CD14-positive monocyte (primary cell): ENCODE measurements at regions not wholly inside any gene's neighbourhood (a gene's known extent, or its start where the extent isn't known, plus 50 kb on each side); places are given as distances from the start of the nearest gene placed in this dataset.

Experiments
- DNase-seq, 3 donors: peaks; one replicate each; pipeline ENCODE4 v3.0.0-alpha.2; 2011 to 2022
- H2AFZ ChIP-seq: 2 replicates; pipeline ENCODE4 v1.6.0; 2012; ENCODE audit warnings: mild to moderate bottlenecking, low read depth, low read length, inconsistent platforms; ENCODE audit not compliant: insufficient read depth, poor library complexity, severe bottlenecking
- H3K27ac ChIP-seq, 2 donors: 1 replicate in 1 of 2; 2 replicates in 1 of 2; pipeline ENCODE4 v1.5.1; 2012 to 2013; ENCODE audit warnings: low read length in 2 of 2, control low read depth in 1 of 2, inconsistent platforms in 1 of 2, low read depth in 1 of 2, mild to moderate bottlenecking in 1 of 2
- H3K27me3 ChIP-seq, 2 donors: one replicate each; pipeline versions ENCODE4 v1.6.0 to v1.6.1; 2011 to 2013; ENCODE audit warnings: low read length in 2 of 2; ENCODE audit not compliant: control insufficient read depth in 2 of 2, insufficient read depth in 2 of 2
- H3K36me3 ChIP-seq, 2 donors: replicated peaks in 1 of 2; 1 replicate in 1 of 2; 2 replicates in 1 of 2; pipeline versions ENCODE4 v1.5.1 to v1.6.1; 2012 to 2013; ENCODE audit warnings: low read length in 2 of 2, control low read depth in 1 of 2, inconsistent platforms in 1 of 2, mild to moderate bottlenecking in 1 of 2; ENCODE audit not compliant: insufficient read depth in 2 of 2, control insufficient read depth in 1 of 2
- H3K4me1 ChIP-seq, 2 donors: 1 replicate in 1 of 2; 2 replicates in 1 of 2; pipeline versions ENCODE4 v1.5.1 to v1.6.1; 2012 to 2013; ENCODE audit warnings: low read length in 2 of 2, control low read depth in 1 of 2, inconsistent platforms in 1 of 2, mild to moderate bottlenecking in 1 of 2, moderate library complexity in 1 of 2; ENCODE audit not compliant: insufficient read depth in 2 of 2, control insufficient read depth in 1 of 2
- H3K4me2 ChIP-seq: replicated peaks from 2 replicates; pipeline ENCODE3; 2012; ENCODE audit warnings: low read length, moderate library complexity, mild to moderate bottlenecking; ENCODE audit not compliant: poor library complexity, severe bottlenecking; ENCODE audit errors: extremely low read depth
- H3K4me3 ChIP-seq, 3 experiments: fragments of 200-600 bp in 1 of 3; sonication (generic) in 1 of 3; replicated peaks in 1 of 3; 1 replicate in 2 of 3; 2 replicates in 1 of 3; pipeline ENCODE4 v1.5.1; 2011 to 2013; ENCODE audit warnings: low read length in 3 of 3, mild to moderate bottlenecking in 3 of 3, control low read depth in 2 of 3, low read depth in 2 of 3, inconsistent platforms in 1 of 3, moderate library complexity in 1 of 3
- H3K79me2 ChIP-seq: 2 replicates; pipeline ENCODE4 v1.6.0; 2012; ENCODE audit warnings: mild to moderate bottlenecking, control low read depth, inconsistent platforms, low read length, moderate library complexity; ENCODE audit not compliant: insufficient read depth
- H3K9ac ChIP-seq: 2 replicates; pipeline ENCODE4 v1.6.0; 2017; ENCODE audit warnings: low read length, mild to moderate bottlenecking; ENCODE audit not compliant: insufficient read depth, poor library complexity, severe bottlenecking
- H3K9me3 ChIP-seq, 2 donors: replicated peaks in 1 of 2; 1 replicate in 1 of 2; 2 replicates in 1 of 2; pipeline versions ENCODE4 v1.5.1 to v1.6.1; 2012 to 2013; ENCODE audit warnings: low read length in 2 of 2, control low read depth in 1 of 2; ENCODE audit not compliant: control insufficient read depth in 1 of 2, insufficient read depth in 1 of 2
- H4K20me1 ChIP-seq: 2 replicates; pipeline ENCODE4 v1.6.0; 2012; ENCODE audit warnings: mild to moderate bottlenecking, low read length, control low read depth, moderate library complexity; ENCODE audit not compliant: insufficient read depth
- H3K27ac Mint-ChIP-seq, 7 donors: one replicate each; pipeline ENCODE4 v1.8.0; 2020; ENCODE audit warnings: mild to moderate bottlenecking in 7 of 7, mixed read lengths in 7 of 7, moderate library complexity in 6 of 7, inconsistent platforms in 2 of 7
- H3K27me3 Mint-ChIP-seq, 3 donors: one replicate each; pipeline ENCODE4 v1.8.0; 2021 to 2022; ENCODE audit warnings: low read depth in 3 of 3, mild to moderate bottlenecking in 3 of 3, mixed read lengths in 3 of 3, moderate library complexity in 3 of 3, inconsistent platforms in 1 of 3
- H3K36me3 Mint-ChIP-seq, 2 donors: one replicate each; pipeline ENCODE4 v1.8.0; 2020; ENCODE audit warnings: mixed read lengths in 2 of 2, inconsistent platforms in 1 of 2, mild to moderate bottlenecking in 1 of 2
- H3K4me1 Mint-ChIP-seq: one replicate; pipeline ENCODE4 v1.8.0; 2020; ENCODE audit warnings: mild to moderate bottlenecking, mixed read lengths
- H3K4me3 Mint-ChIP-seq, 2 donors: one replicate each; pipeline ENCODE4 v1.8.0; 2020; ENCODE audit warnings: mild to moderate bottlenecking in 2 of 2, mixed read lengths in 2 of 2, moderate library complexity in 1 of 2
- H3K9me3 Mint-ChIP-seq, 7 donors: one replicate each; pipeline ENCODE4 v1.8.0; 2020 to 2022; ENCODE audit warnings: mixed read lengths in 7 of 7, mild to moderate bottlenecking in 6 of 7, moderate library complexity in 6 of 7, inconsistent platforms in 2 of 7
- CTCF ChIP-seq: fragments of 200-600 bp; IDR thresholded peaks from one replicate; pipeline ENCODE4 v1.8.0; 2022; ENCODE audit warnings: antibody characterized with exemption, mild to moderate bottlenecking
- WGBS: methylation state at CpG from one replicate; pipeline ENCODE4 v1.1.5; 2013; ENCODE audit warnings: missing lambda C conversion rate; ENCODE audit not compliant: insufficient coverage; 5-methylcytosine and 5-hydroxymethylcytosine counted together
- intact Hi-C, 2 donors: fragments of 100-400 bp; cut with micrococcal nuclease; formaldehyde crosslinking; loops; one replicate each; pipeline versions ENCODE4 v1.15.0 to v1.15.1; 2023

- peaks cover 0 to 3% (median 0%) of the 10 kb centered on the region in 3 donors for H3K27me3 Mint-ChIP-seq
- intact Hi-C loops: no loop called here
Observed at GRCh38 chr5:23027331-23027730, 174.2 kb upstream of the CDH12 start.

GRCh38 chr5:23026252-23027170 lies 173.4 kb upstream of the CDH12 start:
- Histone ChIP-seq H3K27me3 (no peaks in the 10 kb centered on the region), H3K9ac (no peak overlapping the region), H3K9me3 (no peaks in the 10 kb centered on the region), H3K4me2 (no peak overlapping the region), H2AFZ (no peak overlapping the region), H3K36me3 (no peaks in the 10 kb centered on the region), H3K27ac (no peak overlapping the region), H4K20me1 (no peaks in the 10 kb centered on the region), H3K4me1 (no peaks in the 10 kb centered on the region), H3K4me3 (no peak overlapping the region), H3K79me2 (no peaks in the 10 kb centered on the region)
- H3K36me3 Mint-ChIP-seq: no peaks in the 10 kb centered on the region
- intact Hi-C loops: no loop called here
- WGBS: 100% methylated on average over 2 of the region's 5 CpGs
- no peak for TF ChIP-seq CTCF
- no peak for DNase-seq
- H3K9me3 Mint-ChIP-seq: peaks cover 0 to 10% (median 0%) of the 10 kb centered on the region in 7 donors
- H3K27ac Mint-ChIP-seq: no peak overlapping the region
- H3K4me3 Mint-ChIP-seq: no peak overlapping the region
- H3K4me1 Mint-ChIP-seq: no peaks in the 10 kb centered on the region
- H3K27me3 Mint-ChIP-seq: peaks cover 0 to 3% (median 0%) of the 10 kb centered on the region in 3 donors

More at GRCh38 chr5:23027331-23027730, 174.2 kb upstream of the CDH12 start:
- Histone ChIP-seq H3K4me2 (no peak overlapping the region), H3K79me2 (no peaks in the 10 kb centered on the region), H3K36me3 (no peaks in the 10 kb centered on the region), H4K20me1 (no peaks in the 10 kb centered on the region), H2AFZ (no peak overlapping the region), H3K4me3 (no peak overlapping the region), H3K9ac (no peak overlapping the region), H3K27ac (no peak overlapping the region), H3K9me3 (no peaks in the 10 kb centered on the region), H3K27me3 (no peaks in the 10 kb centered on the region), H3K4me1 (no peaks in the 10 kb centered on the region)
- no peak overlapping the region for H3K4me3 Mint-ChIP-seq
- WGBS: 65% methylated on average over 2 of the region's 2 CpGs
- H3K27ac Mint-ChIP-seq: no peak overlapping the region
- H3K9me3 Mint-ChIP-seq: peaks cover 0 to 10% (median 0%) of the 10 kb centered on the region in 7 donors
- H3K36me3 Mint-ChIP-seq: no peaks in the 10 kb centered on the region
- H3K4me1 Mint-ChIP-seq: no peaks in the 10 kb centered on the region
- DNase-seq: no peak
- no peak for TF ChIP-seq CTCF
